ENCODE measurements at regions not wholly inside any gene's neighbourhood (a gene's known extent, or its start where the extent isn't known, plus 50 kb on each side); places are given as distances from the start of the nearest gene placed in this dataset.

DNA sequence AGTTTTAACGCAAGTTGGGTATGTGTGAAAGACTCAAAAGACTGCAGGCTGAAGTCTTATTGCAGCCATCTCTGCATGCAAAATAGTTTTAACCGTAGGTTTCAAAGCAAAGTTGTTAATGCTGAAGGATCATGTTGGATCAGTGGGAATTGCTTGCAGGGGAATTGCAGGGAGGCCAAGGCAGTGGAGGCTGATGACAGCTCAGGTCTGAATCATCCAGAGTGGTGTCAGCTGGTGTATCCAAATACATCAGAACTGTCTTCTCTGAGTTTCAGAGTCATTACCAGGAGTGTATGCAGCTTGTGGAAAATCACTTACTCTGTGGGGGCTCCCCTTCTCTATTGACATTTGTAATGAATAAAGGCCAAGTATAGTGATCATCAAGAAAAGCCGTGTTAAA is 435.7 kb downstream of the SH3GL2 start:
- no peak overlapping the region for H3T11ph ChIP-seq (ENCODE audit: low read length)
- H2BK5ac ChIP-seq (ENCODE audit: insufficient read length, low read length): no peak overlapping the region
- peaks cover 2% of the 10 kb centered on the region; the same call in 1 of the 2 replicates for H3K27me3 Mint-ChIP-seq (ENCODE audit: low read depth)
- H2BK12ac ChIP-seq (ENCODE audit: insufficient read length, low read depth, low read length): no peak overlapping the region
- no peaks in the 10 kb centered on the region for H3K4me1 ChIP-seq (ENCODE audit: insufficient read depth, low read length)
- H2BK15ac ChIP-seq (ENCODE audit: low read depth, low read length): no peak overlapping the region
- TF ChIP-seq CTCF (conservative IDR thresholded peaks at IDR 0.05): no peak
- no peak overlapping the region for H4K8ac ChIP-seq (replicated peaks; ENCODE audit: insufficient read length, low read depth, low read length)
- no peak overlapping the region for H3K23ac ChIP-seq (ENCODE audit: insufficient read length, low read depth, low read length)
- no peaks in the 10 kb centered on the region for H3K9me3 ChIP-seq (ENCODE audit: control insufficient read depth, low read depth, low read length)
- no peak overlapping the region for H3K27ac Mint-ChIP-seq
- no peaks in the 10 kb centered on the region for H4K20me1 ChIP-seq (ENCODE audit: control insufficient read depth, insufficient read depth, insufficient read length)
- no peak overlapping the region for H3K18ac ChIP-seq (ENCODE audit: insufficient read length, low read depth, low read length)
- H3K4me3 Mint-ChIP-seq: no peak overlapping the region
- no peak overlapping the region for H3K27ac ChIP-seq (ENCODE audit: insufficient read length, low read depth, low read length)
- H3K36me3 Mint-ChIP-seq (ENCODE audit: insufficient read depth in 1 of 3, low read depth in 3 of 3): peaks cover 0 to 9% (median 0%) of the 10 kb centered on the region in 3 experiments; a peak in 2 of 7 replicates
- H4K91ac ChIP-seq (ENCODE audit: insufficient read length, low read depth, low read length): no peak overlapping the region
- H3K23me2 ChIP-seq (ENCODE audit: insufficient read length, low read depth, low read length, poor library complexity, severe bottlenecking): no peaks in the 10 kb centered on the region
- no peak overlapping the region for H3K9ac ChIP-seq (ENCODE audit: extremely low read depth, insufficient read length, low read length)
- WGBS (ENCODE audit: extremely low coverage, insufficient read length, low lambda C conversion rate): no CpG with 5 or more reads among the region's 3 CpGs
- no peak overlapping the region for H2BK20ac ChIP-seq (ENCODE audit: low read depth, low read length, poor library complexity, severe bottlenecking)
- H4K5ac ChIP-seq (ENCODE audit: insufficient read length, low read depth, low read length): no peak overlapping the region
- H2AFZ ChIP-seq (ENCODE audit: low read length): no peak overlapping the region
- no peak overlapping the region for H2AK5ac ChIP-seq (ENCODE audit: insufficient read length, low read length)
- no peak overlapping the region for H3K14ac ChIP-seq (ENCODE audit: insufficient read depth, low read length)
- H3K9me3 Mint-ChIP-seq: peaks cover 4 to 10% of the 10 kb centered on the region in 2 experiments
- H3K79me2 ChIP-seq (ENCODE audit: insufficient read depth, low read length): no peaks in the 10 kb centered on the region
- DNase-seq: no peak
- H3K4me1 Mint-ChIP-seq: peaks cover 2 to 3% of the 10 kb centered on the region in 2 experiments
- H2BK120ac ChIP-seq (ENCODE audit: low read depth, low read length, poor library complexity, severe bottlenecking): no peak overlapping the region
- H3K27me3 ChIP-seq (ENCODE audit: insufficient read depth, low read length): no peaks in the 10 kb centered on the region
- H3K79me1 ChIP-seq (ENCODE audit: insufficient read depth, low read depth, low read length, poor library complexity, severe bottlenecking): no peaks in the 10 kb centered on the region
- H3K56ac ChIP-seq (ENCODE audit: insufficient read length, low read depth, low read length): no peak overlapping the region
- H3K4ac ChIP-seq (ENCODE audit: low read depth, low read length): no peak overlapping the region
- H3K4me2 ChIP-seq (ENCODE audit: insufficient read depth, insufficient read length, low read length): no peak overlapping the region
